Pons (tissue), 1 donor: ENCODE measurements at regions not wholly inside any gene's neighbourhood (a gene's known extent, or its start where the extent isn't known, plus 50 kb on each side); places are given as distances from the start of the nearest gene placed in this dataset.
A peak's percentile ranks its signal among the peaks of the same experiment; 100 is the strongest.
"Not testable (repeated sequence)": the region's sequence is repeated elsewhere in the genome, so short reads cannot be mapped to it uniquely, and the experiment has no call there.

ENCODE experiments used
- DNase-seq: peaks from one replicate; pipeline ENCODE4 v3.0.0-alpha.2; 2016; ENCODE audit warnings: low spot score

DNA sequence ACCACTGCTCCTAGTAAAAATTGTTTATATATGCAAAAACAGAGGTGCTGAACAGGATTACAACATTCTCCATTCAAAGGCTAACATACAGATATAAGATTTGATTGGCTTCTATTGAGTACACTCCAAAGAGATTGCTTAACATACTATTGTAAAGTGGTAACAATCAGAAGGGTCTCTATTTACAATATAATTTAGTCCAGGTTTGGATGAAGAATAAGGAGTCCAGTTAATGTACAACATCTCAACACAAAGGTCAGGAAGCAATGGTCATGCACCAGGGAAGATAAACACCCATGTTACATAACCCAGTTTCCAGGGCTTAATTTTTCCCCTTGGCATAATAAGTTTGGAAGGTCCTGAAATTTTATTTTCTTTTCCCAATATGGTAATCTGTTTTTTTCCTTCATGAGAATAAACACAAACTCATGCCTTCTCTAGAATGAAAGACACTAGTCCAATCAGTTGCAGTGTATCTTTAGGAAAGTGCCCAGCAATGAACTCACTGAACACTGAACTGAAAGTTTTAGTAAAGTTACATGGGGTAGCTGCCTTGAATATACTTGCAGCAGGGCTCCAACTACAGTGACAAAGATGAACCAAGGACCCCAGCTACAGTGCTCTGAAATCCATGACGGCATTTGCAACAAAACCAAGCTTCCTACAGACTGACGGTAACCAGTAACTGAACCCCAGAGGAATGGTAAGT, 255.3 kb upstream of the GJE1 start:
- DNase-seq, result no peak

DNA sequence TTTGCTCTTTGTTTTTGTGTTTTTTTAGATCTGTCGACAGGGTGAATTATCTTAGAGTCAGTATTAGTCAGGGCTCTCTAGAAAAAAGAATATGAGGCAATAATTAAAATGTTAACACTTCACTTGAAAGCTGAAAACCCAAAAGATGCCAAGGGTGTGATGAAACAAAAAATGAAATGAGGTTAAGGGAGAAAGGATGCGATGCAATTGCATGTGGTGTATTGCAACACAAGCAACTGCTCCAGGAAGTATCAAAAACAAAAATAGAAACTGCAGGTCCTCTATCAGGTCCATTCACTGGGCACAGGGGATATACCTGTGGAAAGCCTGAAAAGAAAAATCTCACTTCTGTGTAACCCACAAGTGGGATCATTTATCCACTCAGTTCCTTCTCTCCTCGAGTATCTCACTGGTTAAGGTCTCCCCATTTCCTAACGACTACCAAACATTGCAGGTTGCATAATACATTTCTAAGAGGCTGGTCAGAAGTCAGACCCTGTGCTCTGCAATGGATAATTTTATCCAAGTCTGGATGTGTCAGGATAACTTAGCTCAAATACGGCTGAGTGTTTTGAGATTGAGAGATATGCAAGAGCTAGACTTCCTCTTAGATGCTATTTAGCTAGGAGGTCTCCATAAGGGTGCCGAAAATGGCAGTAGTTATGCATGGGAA, 257.7 kb upstream of the GJE1 start:
- no peak for DNase-seq

DNA sequence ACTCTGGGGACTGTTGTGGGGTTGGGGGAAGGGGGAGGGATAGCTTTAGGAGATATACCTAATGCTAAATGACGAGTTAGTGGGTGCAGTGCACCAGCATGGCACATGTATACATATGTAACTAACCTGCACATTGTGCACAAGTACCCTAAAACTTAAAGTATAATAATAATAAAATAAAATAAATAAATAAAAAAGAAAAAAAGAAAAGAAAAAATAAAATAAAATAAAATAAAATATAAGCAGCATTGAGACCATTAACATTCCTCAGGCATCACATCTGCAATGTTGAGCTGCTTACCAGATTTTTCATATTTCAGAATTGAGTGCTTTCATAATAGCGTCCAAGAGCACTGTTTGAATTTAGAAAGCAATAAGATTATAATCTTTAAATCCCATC, 263.2 kb upstream of the GJE1 start:
- DNase-seq, result not testable (repeated sequence)

DNA sequence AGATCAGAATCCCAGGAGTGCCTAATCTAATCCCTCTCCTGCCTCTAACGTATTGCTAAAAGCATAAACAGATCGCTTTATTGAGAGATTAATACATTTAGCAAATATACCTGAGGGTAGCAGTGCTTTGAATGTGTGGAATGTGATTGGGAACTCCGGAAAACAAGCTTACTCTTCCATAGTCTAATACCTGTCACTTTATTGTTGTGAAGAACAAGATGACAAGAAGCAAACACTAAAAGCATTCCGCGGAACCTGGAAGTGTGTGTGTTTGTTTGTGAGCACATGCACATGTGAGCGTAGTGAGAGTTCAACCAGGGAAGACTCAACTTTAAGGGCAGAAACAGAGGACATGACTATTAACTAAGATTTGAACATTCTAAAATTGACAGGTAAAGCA, 265.0 kb upstream of the GJE1 start:
- no peak for DNase-seq

DNA sequence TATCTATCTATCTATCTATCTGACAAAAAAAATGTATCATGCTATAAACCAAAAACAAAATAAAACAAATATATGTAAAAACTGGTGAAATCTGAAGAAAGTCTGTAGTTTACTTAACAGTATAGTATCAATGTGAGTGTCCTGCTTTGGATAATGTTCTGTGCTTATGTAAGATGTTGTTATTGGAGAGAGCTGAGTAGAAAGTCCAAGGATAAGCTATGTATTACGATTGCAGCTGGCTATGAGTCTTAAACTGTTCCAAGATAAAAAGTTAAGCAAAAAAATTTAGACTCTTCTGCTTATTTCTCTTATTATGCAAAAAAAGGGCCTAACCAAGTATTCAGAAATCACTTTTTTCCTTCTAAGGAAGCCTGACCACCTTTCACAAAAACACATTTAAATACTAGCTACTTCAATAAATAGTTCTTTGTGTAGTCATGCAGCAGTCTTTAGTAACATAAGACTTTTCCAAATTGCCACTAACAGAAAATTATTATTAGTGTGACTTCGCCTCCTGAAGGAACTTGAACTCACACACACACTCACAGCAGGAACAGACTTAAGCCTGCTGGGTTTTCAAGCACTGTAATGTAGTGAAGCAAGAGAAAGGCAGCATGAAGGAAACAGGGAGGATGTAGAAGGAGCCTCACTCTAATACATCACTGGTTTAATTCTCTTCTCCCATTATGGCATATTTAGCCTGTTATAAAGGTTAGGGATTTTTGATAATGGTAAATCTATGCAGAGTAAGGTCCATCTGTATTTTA, 265.8 kb upstream of the GJE1 start:
- peak; percentile 3 for DNase-seq

DNA sequence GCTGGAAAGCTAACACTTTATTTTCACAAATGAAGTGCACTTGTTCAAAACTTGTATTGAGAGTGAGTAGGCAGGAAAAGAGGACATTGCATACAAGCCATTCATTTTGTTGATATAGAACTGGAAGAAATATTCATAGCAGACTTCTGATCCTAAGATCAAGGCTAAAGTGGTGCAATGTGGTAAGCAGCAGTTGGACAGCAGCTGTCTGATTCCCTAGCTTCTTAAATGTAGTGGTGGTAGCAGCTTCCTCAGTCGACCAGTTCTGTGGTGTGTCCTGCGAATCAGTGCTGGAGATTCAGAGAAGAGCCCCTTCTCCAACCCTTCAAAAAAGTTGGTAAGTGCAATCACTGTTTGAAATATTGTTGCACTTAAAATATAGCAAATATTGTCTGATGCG, 281.7 kb upstream of the GJE1 start:
- DNase-seq, result no peak

DNA sequence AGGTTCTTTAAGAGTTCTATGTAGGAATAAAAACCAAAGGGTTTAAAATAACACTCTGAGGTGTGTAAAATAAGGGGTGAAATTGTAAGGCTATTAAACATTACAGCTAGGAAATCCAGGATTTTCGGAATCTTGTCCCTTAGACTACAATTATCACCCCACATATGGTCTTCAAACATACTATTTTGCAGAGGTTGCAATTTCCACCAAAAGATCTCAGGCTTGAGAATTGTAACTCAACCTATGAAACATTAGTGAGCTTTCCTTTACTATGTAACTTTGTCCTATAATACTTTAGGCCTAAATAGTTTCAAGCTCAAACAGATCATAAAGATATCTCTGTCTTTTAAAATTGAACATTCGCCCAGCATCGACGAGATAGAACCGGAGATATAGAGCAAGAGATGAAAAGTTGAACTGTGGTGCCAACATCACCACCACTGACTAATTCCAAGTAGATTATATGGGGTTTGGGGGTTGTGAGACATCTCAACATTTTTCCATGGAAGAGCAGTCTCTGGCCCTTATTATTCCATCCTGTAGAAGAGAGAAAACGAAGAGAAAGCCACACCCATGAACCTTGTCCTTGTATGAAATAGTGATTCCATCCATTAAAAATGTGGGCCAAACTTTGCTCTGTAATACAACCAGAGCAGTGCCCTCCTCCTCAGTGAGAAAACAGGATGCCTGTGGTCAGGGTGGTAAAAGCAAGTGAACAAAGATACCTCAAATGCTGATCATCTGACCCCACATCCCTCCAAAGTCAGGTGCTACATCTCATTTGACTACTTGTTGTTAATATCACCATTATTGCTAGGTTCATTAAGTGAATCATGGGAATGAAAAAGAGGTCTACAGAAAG, 284.5 kb upstream of the GJE1 start:
- DNase-seq, result no peak

DNA sequence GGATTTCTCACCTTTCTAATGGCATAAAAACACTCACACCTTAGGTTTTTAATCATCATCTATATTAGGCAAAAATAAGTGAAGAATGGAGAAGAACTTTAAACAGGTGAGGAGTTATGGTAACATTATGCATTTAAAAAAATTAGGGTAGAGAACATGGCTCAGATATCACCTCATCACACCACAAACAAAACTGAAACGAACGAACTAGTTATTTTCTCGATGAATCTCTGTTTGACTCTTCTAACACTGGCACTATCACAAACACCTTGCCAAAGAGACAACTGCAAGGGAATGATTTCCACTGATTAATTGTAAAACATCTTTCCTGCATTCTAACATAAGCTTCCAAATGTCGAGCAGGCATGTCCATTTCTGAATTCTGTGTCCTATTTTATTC, 286.1 kb upstream of the GJE1 start:
- no peak for DNase-seq

DNA sequence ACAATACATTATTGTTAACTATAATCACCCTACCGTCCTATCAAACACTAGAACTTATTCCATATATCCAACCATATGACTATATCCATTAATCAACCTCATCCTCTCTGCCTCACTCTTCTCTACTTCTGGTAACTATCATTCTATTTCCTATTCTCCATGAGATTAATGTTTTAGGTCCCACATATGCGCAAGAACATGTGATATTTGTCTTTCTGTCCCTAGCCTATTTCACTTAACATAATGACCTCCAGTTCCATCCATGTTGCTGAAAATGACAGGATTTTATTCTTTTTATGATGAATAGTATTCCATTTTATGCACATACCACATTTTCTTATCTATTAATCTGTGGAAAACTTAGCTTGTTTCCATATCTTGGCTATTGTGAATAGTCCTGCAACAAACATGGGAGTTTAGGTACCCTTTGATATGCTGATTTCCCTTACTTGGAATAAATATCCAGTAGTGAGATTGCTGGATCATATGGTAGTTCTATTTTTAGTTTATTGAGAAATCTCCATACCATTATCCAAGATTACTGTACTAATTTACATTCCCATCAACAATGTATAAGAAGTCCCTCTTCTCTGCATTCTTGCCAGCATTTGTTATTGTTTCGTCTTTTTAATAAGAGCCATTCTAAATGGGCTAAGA, 289.4 kb upstream of the GJE1 start:
- no peak for DNase-seq

DNA sequence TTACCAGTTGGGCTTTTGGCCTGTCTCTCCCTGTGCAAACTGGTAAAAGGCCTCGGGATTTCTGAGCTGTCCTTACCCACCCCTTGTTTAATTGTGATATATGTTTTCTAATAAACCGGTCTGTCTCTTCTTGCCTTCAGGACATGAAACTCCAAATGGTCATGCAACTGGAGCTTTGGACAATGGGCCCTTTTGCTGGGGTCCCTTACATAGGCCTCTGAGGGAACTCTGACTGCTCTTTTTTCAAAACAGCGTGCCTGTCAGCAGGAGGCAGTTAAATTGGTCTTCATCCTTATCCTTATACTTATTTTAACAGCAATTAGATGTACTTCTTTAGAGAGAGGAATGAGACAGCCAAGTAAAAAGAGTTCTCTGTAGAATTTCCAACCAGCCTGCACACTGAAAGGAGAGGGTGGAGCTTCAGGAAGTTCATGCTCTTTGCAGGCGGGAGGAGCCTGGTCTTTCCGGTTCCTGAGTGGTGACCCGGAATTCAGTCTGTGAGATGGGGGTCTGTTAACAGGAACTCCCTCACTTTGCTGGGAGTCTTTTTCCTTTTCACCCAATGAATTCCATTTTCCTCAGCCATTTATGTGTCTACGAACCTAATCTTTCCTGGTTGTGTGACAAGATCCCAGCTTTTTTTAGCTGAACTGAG, 299.6 kb upstream of the GJE1 start:
- no peak for DNase-seq

DNA sequence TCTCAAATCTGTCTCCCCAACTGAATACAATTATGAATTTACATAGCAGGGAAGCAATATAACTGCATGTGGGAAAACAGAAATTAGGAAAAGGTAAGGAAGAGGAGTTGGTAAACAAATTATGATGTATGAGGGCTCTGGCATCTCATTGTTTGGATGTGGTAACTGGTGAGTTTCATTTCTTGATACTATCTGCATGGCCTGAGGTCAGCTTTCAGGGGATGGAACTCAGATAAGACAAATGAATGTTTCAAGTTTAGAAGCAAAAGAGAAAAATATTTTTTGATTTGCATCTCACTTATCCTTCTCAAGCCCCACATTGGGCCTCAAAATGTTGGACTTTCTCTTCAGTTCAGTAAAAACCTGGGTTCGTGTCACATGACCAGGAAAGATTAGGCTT, 302.2 kb upstream of the GJE1 start:
- no peak for DNase-seq

DNA sequence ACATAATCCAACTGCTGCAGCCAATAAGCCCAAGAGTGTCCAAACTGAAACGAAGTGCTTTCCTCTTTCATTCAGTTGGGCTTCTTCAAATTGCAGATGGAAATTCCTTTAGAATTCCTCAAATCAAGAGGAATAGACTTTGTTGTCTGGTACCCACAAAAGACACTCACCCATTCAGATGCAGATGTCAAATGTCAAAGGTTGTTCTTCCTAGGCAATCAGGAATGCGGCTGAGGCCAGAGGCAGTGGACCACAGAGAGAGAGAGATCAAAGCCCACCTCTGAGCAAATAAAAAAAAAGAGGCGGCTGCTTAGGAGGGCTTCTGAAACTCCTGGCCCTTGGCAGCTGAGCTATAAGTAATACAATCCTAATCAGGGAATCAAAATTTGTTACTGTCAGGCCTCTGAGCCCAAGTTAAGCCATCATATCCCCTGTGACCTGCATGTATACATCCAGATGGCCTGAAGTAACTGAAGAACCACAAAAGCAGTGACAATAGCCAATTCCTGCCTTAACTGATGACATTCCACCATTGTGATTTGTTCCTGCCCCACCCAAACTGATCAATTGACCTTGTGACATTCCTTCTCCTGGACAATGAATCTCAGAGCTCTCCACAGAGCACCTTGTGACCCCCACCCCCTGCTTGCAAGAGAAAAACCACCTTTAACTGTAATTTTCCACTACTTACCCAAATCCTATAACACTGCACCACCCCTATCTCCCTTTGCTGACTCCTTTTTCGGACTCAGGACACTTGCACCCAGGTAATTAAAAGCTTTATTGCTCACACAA, 303.0 kb upstream of the GJE1 start:
- DNase-seq, result no peak

DNA sequence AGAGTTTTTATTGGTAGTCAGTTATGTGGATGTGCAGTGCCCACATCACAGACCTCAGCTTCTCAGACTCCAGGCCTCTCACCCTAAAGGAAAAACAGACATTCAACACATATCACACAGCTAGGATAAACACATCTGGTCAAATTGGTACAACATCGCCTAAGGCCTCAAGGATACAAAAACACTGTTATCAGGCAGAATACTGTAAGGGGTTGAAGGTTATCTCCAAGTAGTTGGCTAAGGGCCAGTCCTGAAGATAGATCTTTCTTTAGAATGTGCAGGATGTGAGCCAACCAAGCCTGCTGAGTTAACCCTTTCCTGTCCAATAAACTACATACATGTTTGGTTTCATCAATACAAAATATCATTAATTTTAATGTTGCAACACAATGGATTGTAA, 308.4 kb upstream of the GJE1 start:
- DNase-seq, result no peak

DNA sequence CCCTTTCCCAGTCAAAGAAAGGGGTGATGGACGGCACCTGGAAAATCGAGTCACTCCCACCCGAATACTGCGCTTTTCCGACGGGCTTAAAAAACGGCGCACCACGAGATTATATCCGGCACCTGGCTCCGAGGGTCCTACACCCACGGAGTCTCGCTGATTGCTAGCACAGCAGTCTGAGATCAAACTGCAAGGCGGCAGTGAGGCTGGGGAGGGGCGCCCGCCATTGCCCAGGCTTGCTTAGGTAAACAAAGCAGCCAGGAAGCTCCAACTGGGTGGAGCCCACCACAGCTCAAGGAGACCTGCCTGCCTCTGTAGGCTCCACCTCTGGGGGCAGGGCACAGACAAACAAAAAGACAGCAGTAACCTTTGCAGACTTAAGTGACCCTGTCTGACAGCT, 317.7 kb upstream of the GJE1 start:
- DNase-seq, result not testable (repeated sequence)

DNA sequence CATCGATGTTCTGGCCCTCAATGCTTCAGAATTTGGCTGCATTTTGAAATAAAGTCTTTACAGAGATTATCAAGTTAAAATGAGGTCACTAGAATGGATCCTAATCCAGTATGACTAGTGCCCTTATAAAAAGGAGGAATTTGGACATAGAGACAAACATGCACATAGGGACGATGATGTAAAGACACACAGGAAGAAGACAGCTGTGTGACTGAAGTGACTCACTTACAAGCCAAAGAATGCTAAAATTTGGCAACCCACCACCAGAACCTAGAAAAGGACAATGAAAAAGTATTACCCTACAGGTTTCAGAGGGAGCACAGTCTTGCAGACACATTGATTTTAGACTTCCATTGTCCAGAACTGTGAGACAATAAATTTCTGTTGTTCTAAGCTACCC, 322.8 kb upstream of the GJE1 start:
- no peak for DNase-seq

DNA sequence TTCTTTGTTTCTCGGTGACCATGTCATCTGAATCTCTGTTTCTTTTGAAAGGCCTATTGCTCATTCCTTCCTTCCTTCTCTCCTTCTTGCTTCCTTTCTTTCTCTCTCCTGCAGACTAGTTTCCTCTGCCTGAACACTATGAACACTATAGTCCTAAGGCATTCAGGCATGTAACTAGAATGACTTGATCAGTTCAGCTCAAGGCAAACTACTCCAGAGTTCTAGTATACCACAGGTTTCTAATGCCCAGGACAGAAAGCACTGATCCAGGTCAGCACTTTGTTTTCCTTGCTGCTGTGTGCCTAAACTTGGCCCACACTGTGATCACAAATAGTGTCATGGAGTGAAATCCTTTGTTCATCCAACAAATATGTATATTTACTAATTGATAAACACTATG, 324.1 kb upstream of the GJE1 start:
- no peak for DNase-seq

DNA sequence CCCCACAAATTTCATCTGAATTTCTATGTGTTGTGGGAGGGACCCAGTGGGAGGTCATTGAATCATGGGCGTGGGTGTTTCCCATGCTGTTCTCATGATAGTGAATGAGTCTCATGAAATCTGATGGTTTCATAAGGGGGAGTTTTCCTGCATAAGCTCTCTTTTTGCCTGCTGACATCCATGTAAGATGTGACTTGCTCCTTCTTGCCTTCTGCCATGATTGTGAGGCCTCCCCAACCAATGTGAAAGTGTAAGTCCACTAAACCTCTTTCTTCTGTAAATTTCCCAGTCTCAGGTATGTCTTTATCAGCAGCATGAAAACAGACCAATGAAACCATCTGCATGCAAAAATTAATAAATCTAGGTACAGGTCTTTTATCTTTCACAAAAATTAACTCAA, 331.8 kb upstream of the GJE1 start:
- DNase-seq, result not testable (repeated sequence)

DNA sequence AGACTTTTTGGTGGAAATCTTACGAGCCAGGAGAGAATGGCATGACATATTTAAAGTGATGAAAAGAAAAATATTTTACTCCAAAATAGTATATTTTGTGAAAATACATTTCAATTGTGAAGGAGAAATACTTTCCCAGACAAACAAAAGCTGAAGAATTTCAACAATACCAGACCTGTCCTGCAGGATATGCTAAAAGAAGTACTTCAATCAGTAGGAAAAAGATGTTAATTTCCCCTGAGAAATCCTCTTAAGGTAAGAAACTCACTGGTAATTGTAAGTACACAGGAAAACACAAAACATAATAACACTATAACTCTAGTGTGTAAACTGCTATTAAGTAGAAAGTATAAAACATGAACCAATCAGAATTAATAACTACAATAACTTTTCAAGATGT, 341.8 kb upstream of the GJE1 start:
- no peak for DNase-seq

DNA sequence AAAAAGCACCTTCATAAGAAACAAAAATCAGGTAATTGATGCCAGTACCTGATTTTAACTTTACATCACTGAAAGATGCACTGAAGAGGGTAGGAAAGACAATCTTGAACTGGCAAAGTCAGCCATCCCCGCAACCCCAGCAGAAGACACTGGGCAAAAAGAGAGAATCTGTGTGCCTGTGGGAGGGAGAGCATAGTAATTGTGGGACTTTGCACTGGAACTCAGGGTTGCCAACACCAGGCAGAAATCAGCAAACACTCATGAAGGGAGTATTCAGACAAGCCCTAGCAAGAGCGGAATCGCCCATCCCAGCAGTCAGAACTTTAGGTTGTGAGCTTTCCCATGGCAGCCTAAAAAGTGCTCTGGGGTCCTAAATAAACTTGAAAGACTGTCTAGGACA, 344.6 kb upstream of the GJE1 start:
- no peak for DNase-seq

DNA sequence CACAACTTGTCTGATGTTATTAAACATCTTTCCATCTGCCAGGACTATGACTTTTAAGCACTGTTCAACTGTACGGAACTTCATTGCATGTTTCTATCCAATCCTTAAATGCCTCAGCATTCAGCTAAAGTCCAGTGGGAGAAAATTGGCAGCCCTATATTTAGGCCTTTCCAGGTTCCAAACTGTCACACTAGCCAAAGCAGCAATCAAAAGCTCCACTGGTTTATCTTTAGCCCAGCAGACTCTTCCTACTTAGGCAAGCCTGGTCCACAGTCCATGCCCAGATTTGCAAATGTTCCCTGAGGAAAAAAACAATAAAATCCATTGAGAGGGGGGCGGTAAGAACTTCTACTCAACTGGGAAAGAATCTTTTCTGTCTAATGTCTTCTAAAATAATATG, 349.1 kb upstream of the GJE1 start:
- DNase-seq, result no peak
